HEK293T (cell line): ENCODE measurements at regions not wholly inside any gene's neighbourhood (a gene's known extent, or its start where the extent isn't known, plus 50 kb on each side); places are given as distances from the start of the nearest gene placed in this dataset.

Experiments used
- CTCF ChIA-PET: fragments of 350-600 bp; formaldehyde crosslinking; extraction: SDS; loops from one replicate; lab custom pipeline; 2021; ENCODE audit warnings: antibody characterized with exemption, inconsistent platforms; lab: Yijun Ruan, JAX
- POLR2A ChIA-PET: fragments of 350-600 bp; formaldehyde crosslinking; extraction: SDS; loops from one replicate; lab custom pipeline; 2020; ENCODE audit warnings: antibody characterized with exemption, inconsistent platforms; lab: Yijun Ruan, JAX
- DNase-seq: peaks from one replicate; pipeline ENCODE4 v3.0.0; 2012; ENCODE audit warnings: mixed read lengths; ENCODE audit errors: extremely low spot score
- ARNT ChIP-seq: fragments of 450-650 bp; IDR thresholded peaks from 2 replicates; pipeline ENCODE4 v1.6.1; 2017; ENCODE audit warnings: mild to moderate bottlenecking
- BHLHE40 ChIP-seq: fragments of 450-650 bp; IDR thresholded peaks from 2 replicates; pipeline ENCODE4 v1.6.1; 2016; ENCODE audit warnings: mild to moderate bottlenecking, moderate library complexity, borderline replicate concordance
- CTBP1 ChIP-seq: fragments of 450-650 bp; IDR thresholded peaks from 2 replicates; pipeline ENCODE4 v1.6.1; 2016; ENCODE audit warnings: borderline replicate concordance
- ELF4 ChIP-seq: fragments of 450-650 bp; IDR thresholded peaks from 2 replicates; pipeline ENCODE4 v1.6.1; 2017; ENCODE audit warnings: antibody characterized with exemption
- FOXA1 ChIP-seq: fragments of 450-650 bp; IDR thresholded peaks from 2 replicates; pipeline ENCODE4 v1.6.1; 2016; ENCODE audit warnings: mild to moderate bottlenecking
- FOXK2 ChIP-seq: fragments of 450-650 bp; IDR thresholded peaks from 2 replicates; pipeline ENCODE4 v1.6.1; 2016; ENCODE audit warnings: mild to moderate bottlenecking
- FOXM1 ChIP-seq: fragments of 450-650 bp; IDR thresholded peaks from 2 replicates; pipeline ENCODE4 v1.6.1; 2017; ENCODE audit warnings: mild to moderate bottlenecking, borderline replicate concordance
- HDGF ChIP-seq: fragments of 450-650 bp; IDR thresholded peaks from 2 replicates; pipeline ENCODE4 v1.6.1; 2017; ENCODE audit warnings: antibody characterized with exemption, borderline replicate concordance
- L3MBTL2 ChIP-seq: fragments of 450-650 bp; conservative IDR thresholded peaks from 2 replicates; pipeline ENCODE4 v1.6.1; 2016; ENCODE audit warnings: mild to moderate bottlenecking
- LEF1 ChIP-seq: fragments of 450-650 bp; IDR thresholded peaks from 2 replicates; pipeline ENCODE4 v1.6.1; 2017; ENCODE audit warnings: mild to moderate bottlenecking, borderline replicate concordance
- NFRKB ChIP-seq: fragments of 450-650 bp; IDR thresholded peaks from 2 replicates; pipeline ENCODE4 v1.6.1; 2016; ENCODE audit warnings: mild to moderate bottlenecking, moderate library complexity
- SP1 ChIP-seq: fragments of 450-650 bp; IDR thresholded peaks from 2 replicates; pipeline ENCODE4 v1.6.1; 2017
- SUZ12 ChIP-seq: fragments of 450-650 bp; IDR thresholded peaks from 2 replicates; pipeline ENCODE4 v1.6.1; 2016; ENCODE audit warnings: mild to moderate bottlenecking
- TARDBP ChIP-seq: fragments of 450-650 bp; IDR thresholded peaks from 2 replicates; pipeline ENCODE4 v1.6.1; 2016
- ZNF384 ChIP-seq: fragments of 450-650 bp; IDR thresholded peaks from 2 replicates; pipeline ENCODE4 v1.6.1; 2016
- TF ChIP-seq, protein P1 (sequence below): fragments of 450-650 bp; IDR thresholded peaks from 2 replicates; pipeline ENCODE4 v1.6.1; 2016

GRCh38 chr1:25082216-25082899, 149.9 kb downstream of the SYF2 start:
- DNase-seq = no peak
- TF ChIP-seq SUZ12 (no peak), ZNF384 (no peak), ELF4 (no peak), FOXA1 (no peak), HDGF (no peak), L3MBTL2 (no peak), FOXM1 (no peak), TARDBP (no peak), FOXK2 (no peak), CTBP1 (no peak), BHLHE40 (no peak), LEF1 (no peak)
- TF ChIP-seq, protein P1, sequence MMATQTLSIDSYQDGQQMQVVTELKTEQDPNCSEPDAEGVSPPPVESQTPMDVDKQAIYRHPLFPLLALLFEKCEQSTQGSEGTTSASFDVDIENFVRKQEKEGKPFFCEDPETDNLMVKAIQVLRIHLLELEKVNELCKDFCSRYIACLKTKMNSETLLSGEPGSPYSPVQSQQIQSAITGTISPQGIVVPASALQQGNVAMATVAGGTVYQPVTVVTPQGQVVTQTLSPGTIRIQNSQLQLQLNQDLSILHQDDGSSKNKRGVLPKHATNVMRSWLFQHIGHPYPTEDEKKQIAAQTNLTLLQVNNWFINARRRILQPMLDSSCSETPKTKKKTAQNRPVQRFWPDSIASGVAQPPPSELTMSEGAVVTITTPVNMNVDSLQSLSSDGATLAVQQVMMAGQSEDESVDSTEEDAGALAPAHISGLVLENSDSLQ = no peak
- ChIA-PET POLR2A (no interaction called here), CTCF (no interaction called here)

- ChIA-PET CTCF (no interaction called here), POLR2A (no interaction called here)
- TF ChIP-seq LEF1 (no peak), FOXA1 (no peak), ELF4 (no peak), HDGF (no peak), SUZ12 (no peak), L3MBTL2 (no peak), CTBP1 (no peak), SP1 (no peak), ARNT (no peak), BHLHE40 (no peak), FOXK2 (no peak), TARDBP (no peak), FOXM1 (no peak), ZNF384 (no peak), NFRKB (no peak)
- TF ChIP-seq, protein P1 = no peak
- no peak for DNase-seq
Observed at GRCh38 chr1:25081496-25081895, 150.8 kb downstream of the SYF2 start.

DNA sequence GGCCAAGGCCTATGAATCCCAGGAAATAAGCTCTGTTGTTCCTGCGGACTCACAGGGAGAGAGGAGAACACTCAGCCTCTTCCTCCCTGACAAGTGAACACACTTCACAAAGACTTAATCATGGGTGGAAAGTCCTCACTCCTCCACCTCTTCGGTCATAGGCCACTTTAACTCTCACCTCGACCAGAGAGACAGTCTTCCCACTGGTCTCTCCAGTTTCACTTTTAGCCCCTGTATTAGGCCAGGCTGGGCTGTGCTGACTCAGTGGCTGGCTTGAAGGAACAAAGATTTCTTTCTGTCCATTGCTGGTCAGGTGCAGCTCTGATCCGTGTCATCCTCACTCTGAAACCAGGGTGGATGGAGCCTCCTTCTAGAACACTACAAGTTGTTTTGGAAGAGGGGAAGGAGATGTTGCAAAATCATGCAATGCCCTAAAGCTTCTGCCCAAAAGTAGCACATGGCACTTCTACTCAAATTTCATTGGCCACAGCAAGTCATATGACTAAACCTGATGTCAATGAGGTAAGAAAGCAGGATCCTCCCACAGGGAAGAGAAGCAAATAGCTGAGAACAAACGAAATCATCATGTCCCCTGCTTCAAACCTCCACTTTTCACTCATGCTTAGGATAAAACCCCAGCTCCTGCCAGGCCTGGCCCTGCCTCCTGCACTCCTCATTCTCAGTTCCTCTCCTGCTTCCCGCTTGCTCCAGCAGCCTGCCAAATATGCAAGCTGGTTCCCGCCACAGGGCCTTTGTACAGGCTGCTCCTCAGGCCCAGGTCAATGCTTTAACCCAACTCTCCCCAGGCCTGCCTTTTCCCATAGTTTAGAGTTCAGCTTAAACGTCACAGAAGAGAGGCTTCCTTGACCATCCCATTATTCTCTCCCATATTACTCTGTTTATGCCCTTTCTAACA, 150.5 kb upstream of the RUNX3 start:
- DNase-seq = no peak

DNA sequence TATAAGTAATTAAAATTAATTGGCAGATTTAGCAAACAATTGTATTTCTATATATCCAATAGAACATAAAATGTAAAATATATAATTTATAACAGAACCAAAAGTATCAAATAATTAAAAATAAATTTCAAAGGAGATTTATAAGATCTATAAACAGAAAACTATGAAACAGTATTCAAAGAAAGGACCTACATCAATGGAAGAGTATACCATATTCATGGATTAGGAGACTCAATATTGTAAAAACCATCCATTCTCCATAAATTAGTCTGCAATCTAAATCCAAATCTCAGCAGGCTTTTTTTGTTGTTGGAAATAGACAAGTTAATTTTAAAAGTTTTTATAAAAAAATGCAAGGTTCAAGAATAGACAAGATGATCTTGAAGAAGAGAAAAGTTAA, 149.0 kb upstream of the RUNX3 start:
- ChIA-PET CTCF (no interaction called here), POLR2A (no interaction called here)
- no peak for DNase-seq
- TF ChIP-seq BHLHE40 = no peak
- no peak for TF ChIP-seq FOXK2
- TF ChIP-seq CTBP1 = no peak
- no peak for TF ChIP-seq SP1
- no peak for TF ChIP-seq TARDBP
- no peak for TF ChIP-seq LEF1

More for the DNA sequence above, 150.5 kb upstream of the RUNX3 start:
- ChIA-PET POLR2A (no interaction called here), CTCF (interaction anchor here (0.6 to 1.5 kb wide), 2 partner anchors 21 to 787 kb away, joined by 3 to 6 read pairs; no protein-coding TSS in a partner anchor)
- no peak for TF ChIP-seq FOXA1
- peak; percentile 67 for TF ChIP-seq L3MBTL2

- CTCF ChIA-PET = no interaction called here
- POLR2A ChIA-PET = no interaction called here
- DNase-seq = no peak
- TF ChIP-seq FOXA1 (no peak), NFRKB (no peak), ARNT (no peak), BHLHE40 (no peak), L3MBTL2 (no peak), ELF4 (no peak), TARDBP (no peak), ZNF384 (no peak), FOXM1 (no peak), LEF1 (no peak), SUZ12 (no peak), SP1 (no peak), HDGF (no peak), FOXK2 (no peak), CTBP1 (no peak)
- TF ChIP-seq, protein P1 = no peak
Observed at GRCh38 chr1:25074351-25075227, 144.5 kb upstream of the RUNX3 start.
